GM20431 (cell line): ENCODE measurements at regions not wholly inside any gene's neighbourhood (a gene's known extent, or its start where the extent isn't known, plus 50 kb on each side); places are given as distances from the start of the nearest gene placed in this dataset.

Experiments used
- in situ Hi-C: fragments of 300-500 bp; cut with MseI, MboI; formaldehyde crosslinking; loops from one replicate; pipeline ENCODE4 v1.15.0; 2020; ENCODE audit warnings: low sequenced_read_pairs; ENCODE audit not compliant: unreplicated experiment

DNA sequence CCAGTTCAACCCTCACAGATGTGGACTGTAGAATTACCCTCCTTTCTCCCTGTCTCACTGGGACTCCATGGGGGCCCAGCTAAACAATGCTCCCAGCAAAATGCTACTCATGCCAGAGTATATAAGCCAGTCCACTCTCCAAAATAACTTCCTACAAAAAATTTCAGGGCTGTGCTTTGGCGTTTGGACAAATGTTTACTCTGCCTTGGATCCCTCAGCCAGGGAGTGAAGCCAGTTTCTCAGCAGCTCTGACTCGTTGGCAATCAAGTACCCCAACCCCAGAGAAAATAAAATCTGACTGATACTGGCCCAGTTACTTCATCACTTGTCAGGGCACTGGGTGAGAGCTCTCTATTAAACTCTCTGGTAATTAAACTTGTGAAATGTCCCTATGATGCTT lies 250.4 kb downstream of the TSHZ3 start:
- in situ Hi-C loops: no loop called here

- in situ Hi-C loops: no loop called here
These were observed 252.2 kb downstream of the TSHZ3 start for GRCh38 chr19:31096935-31097545.

DNA sequence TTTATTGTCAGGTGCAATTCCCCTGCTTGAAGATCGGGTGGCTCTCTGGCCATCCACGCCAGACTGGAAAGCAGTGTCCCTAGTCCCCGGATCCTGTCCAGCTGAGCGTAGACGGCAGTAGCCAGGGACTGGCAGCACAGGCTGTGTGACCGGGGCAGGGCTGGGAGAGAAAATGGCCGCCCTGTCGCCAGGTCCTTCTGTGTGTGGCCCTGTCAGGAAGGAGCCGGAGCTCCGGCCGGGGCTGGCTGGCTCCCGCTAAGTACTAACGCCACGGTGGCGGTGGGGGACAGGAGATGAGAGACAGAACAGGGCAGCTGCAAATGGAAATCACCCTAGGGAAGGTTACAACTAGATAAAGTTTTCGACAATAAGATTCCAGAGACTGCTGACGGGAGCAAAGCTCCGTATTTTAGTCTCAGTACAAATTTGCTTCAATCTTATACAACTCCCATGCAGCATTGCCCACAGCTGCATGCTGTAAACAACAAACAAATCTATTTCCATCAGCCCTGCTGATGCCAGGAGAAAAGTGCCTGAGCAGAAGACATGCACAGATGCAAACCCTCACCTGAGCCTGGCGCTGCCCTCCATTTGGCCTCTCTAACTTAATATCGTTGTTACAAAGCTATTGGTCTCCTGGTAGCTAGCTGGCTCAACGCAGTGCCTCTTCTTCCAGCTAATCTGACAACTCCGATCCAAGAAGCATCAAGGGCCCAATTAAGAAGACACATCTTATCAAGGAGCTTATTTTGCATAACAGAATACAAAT lies 253.0 kb downstream of the TSHZ3 start:
- in situ Hi-C loops: no loop called here

DNA sequence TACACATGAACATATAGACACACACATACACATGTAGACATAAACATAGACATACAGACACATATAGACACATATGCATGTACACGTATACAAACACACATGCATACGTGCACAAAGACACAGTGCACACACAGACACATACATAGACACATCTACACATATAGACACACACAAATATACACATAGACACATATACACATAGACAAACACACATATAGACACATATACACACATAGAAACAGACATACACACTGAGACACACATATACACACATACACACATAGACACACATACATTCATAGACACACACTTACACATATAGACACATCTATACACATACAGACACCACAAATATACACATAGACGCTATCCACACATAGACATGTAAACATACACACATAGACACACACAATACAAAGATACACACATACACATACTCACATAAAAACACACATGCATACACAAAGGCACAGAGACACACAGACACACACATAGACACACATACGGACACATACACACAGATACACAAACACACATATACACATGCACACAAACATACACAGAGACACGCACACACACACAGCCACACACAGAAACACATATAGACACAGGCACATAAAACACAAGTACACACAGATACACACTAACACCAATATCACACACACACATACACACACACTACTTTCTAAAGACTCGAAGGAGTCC lies 254.0 kb downstream of the TSHZ3 start:
- in situ Hi-C loops: no loop called here

DNA sequence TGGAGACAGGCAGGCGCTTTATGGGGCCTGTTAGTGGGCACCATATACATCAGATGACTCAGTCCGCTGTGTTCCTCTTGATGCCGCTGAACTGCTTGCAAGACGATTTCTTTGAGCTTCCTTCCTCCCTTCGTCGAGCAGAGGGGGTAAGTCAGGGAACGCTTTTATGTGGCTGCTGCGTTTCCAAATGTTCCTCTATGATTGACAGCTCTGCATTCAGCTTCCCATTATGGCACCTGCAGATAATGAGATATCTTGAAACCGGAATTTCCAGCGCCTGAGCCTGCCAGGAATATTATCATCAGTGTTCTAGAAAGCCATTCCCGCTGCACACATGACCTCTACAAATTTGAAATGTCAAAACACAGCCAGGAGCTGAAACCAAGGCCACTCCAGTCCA lies 257.0 kb downstream of the TSHZ3 start:
- in situ Hi-C loops: no loop called here

- in situ Hi-C loops: no loop called here
These were observed 259.6 kb downstream of the TSHZ3 start for GRCh38 chr19:31089681-31090080.

DNA sequence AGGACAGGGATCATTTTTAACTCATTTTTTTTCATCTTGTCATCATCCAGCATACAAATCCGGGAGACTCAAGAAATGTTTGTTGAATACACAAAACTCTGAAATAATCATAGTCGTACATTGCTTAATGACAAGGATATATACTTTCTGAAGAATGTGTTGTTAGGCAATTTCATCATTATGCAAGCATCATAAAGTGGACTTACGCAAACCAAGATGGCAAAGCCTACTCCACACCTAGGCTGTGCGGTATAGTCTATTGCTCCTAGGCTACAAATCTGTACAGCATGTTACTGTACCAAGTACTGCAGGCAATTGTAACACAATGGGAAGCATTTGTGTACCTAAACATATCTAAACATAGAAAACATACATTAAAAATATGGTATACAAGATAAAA lies 264.1 kb downstream of the TSHZ3 start:
- in situ Hi-C loops: no loop called here

GRCh38 chr19:31083105-31083504 lies 266.1 kb downstream of the TSHZ3 start:
- in situ Hi-C loops: no loop called here

DNA sequence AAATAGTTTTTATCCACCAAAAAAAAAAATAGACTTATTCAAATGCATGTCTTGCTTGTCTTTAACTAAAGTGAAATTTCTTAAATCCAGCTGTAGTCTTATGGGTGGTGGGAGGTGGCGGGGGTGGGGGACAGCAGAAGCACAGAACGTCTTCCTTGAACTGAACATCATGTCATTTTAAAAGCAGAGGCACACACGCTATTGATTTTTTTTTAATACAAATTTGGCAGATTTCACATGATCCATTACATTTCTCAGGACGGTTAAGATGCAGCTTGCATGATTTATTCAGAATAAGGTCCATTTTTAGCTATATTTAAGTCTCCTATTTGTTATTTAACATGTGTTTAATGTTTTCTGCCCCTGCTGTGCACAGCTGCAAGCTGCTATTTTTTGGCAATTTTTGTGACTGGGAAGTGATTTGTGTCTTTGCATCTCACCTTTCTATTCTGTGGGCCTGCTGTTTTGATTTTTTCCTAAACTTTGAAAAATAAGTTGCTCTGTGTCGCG lies 274.0 kb downstream of the TSHZ3 start:
- in situ Hi-C loops: no loop called here

- in situ Hi-C loops: no loop called here
These were observed 274.8 kb downstream of the TSHZ3 start for GRCh38 chr19:31074199-31075125.

GRCh38 chr19:31073485-31074198 lies 275.6 kb downstream of the TSHZ3 start:
- in situ Hi-C loops: no loop called here

GRCh38 chr19:31072451-31072850 lies 276.8 kb downstream of the TSHZ3 start:
- in situ Hi-C loops: no loop called here

DNA sequence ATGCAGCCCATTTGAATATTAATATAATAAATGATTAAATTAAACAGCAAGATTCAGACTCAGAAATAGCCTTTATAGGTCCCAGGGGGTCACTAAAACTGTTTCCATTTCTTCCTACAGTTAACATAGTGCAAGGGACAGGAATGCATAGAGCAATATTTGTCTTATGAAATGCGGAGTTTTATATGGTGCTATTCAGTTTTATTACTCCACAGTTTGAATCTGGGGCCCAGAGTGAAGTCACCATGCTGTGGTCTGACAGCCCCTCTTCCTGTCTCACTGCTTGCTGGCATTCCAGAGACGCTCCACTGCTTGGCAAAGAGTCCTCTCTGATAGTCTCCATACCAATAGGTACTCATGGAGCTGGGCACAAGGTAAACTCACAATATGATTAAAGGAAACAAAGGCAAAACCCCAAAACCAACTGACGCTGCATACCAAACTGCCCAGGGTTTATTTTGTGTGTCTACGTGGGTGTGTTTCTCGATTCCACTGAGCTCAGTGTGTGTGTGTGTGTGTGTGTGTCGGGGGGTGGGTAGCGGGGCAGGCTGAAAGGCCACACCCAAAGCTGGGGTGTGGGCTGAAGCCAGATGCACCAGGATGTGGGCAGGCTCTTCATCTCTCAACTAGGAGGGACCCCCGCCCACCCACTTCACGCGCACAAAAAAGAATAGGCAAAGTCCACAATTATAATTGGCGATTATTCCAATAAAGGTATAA lies 277.9 kb downstream of the TSHZ3 start:
- in situ Hi-C loops: no loop called here

- in situ Hi-C loops: no loop called here
These were observed 278.8 kb downstream of the TSHZ3 start for GRCh38 chr19:31070146-31071065.

- in situ Hi-C loops: no loop called here
These were observed 281.0 kb downstream of the TSHZ3 start for GRCh38 chr19:31068268-31068667.

GRCh38 chr19:31066385-31066784 lies 282.9 kb downstream of the TSHZ3 start:
- in situ Hi-C loops: no loop called here

DNA sequence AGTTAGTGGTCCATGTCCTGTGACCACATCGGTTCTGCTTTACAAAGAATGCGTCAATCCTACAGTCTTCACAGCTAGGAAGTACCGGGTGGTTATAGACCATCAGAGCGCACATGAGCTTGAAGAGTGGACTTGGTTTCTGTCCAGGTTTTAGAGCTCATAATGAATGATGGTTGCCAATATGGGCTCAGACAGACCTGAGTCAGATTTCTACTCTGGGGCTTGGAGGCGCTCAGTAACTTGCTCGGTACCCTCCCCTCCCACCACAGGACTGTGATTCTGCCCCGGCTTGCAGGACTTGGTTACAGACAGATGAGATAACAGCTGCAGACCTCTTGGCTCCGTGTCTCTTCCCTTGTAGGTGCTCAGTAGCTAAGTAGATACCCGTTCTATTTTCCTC lies 284.7 kb downstream of the TSHZ3 start:
- in situ Hi-C loops: no loop called here
